Fibroblast of villous mesenchyme (primary cell): ENCODE measurements at regions not wholly inside any gene's neighbourhood (a gene's known extent, or its start where the extent isn't known, plus 50 kb on each side); places are given as distances from the start of the nearest gene placed in this dataset.

Source experiments
- DNase-seq: peaks from one replicate; pipeline ENCODE4 v3.0.0-alpha.2; 2010; ENCODE audit warnings: low read depth
- H3K4me3 ChIP-seq: 2 replicates; pipeline ENCODE4 v1.5.1; 2011; ENCODE audit warnings: low read depth, mild to moderate bottlenecking, low read length
- CTCF ChIP-seq: IDR thresholded peaks from 2 replicates; pipeline ENCODE4 v1.5.1; 2012; ENCODE audit warnings: low read depth, mild to moderate bottlenecking, low read length; ENCODE audit not compliant: insufficient read depth

GRCh38 chr20:40442181-40442963, 246.7 kb downstream of the MAFB start:
- TF ChIP-seq CTCF: no peak
- DNase-seq: no peak
- no peak overlapping the region for H3K4me3 ChIP-seq

DNA sequence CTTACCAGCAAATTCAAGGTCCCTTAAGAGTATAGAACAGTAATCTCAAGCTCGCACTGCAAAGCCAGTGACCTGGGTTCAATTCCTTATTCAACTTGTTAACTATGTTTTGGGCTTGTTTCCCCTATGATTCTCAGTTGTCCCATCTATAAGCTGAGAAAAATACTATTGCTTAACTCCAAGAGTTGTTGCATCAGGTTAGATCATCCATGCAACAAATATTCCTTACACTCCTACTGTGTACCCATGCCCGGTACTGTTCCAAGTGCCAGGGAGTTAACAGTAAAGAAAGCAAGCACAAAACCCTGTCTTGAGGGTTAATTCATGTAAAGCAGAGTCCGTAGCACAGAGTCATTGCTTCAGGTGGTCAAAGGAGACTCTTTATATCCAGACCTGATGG, 247.3 kb downstream of the MAFB start:
- no peak for DNase-seq
- no peak for TF ChIP-seq CTCF
- H3K4me3 ChIP-seq: no peak overlapping the region

GRCh38 chr20:40438161-40438830, 250.7 kb downstream of the MAFB start:
- no peak for DNase-seq
- TF ChIP-seq CTCF: no peak
- H3K4me3 ChIP-seq: no peak overlapping the region

GRCh38 chr20:40436011-40436410, 253.0 kb downstream of the MAFB start:
- no peak for DNase-seq
- no peak for TF ChIP-seq CTCF
- H3K4me3 ChIP-seq: no peak overlapping the region

GRCh38 chr20:40435146-40435895, 253.7 kb downstream of the MAFB start:
- no peak for DNase-seq
- TF ChIP-seq CTCF: no peak
- H3K4me3 ChIP-seq: no peak overlapping the region

DNA sequence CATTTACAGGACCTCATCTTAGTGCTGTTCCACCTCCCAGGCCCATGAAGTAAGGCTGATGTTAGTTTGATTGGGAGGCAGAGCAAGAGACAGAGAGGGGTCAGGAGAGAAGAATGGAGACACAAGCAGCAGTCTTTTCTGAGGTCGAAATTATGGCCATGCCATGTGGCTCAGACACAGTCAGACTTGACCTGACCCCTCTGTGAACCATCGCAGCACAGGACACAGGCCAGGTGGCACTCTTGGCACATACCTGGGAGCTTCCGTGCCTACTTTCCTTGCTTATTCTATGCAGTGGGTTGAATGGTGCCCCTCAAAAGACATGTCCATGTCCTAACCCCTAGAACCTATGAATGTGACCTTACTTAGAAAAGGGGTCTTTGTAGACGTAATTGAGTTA, 254.9 kb downstream of the MAFB start:
- no peak overlapping the region for H3K4me3 ChIP-seq
- DNase-seq: no peak
- TF ChIP-seq CTCF: no peak
